Psoas muscle (tissue), 7 donors: ENCODE measurements at regions not wholly inside any gene's neighbourhood (a gene's known extent, or its start where the extent isn't known, plus 50 kb on each side); places are given as distances from the start of the nearest gene placed in this dataset.

ENCODE experiments used
- ATAC-seq, 4 donors: fragments of 200-7000 bp; cut with Tn5 transposase; one replicate each; pipeline ENCODE4 v1.9.1; 2020; ENCODE audit warnings: moderate library complexity in 3 of 4, mild to moderate bottlenecking in 2 of 4
- DNase-seq, 2 donors: peaks; one replicate each; pipeline ENCODE4 v3.0.0-alpha.2; 2020
- H3K27ac ChIP-seq: fragments of 200-600 bp; one replicate; pipeline ENCODE4 v1.8.0; 2022
- H3K27me3 ChIP-seq, 3 donors: fragments of 200-600 bp in 1 of 3; one replicate each; pipeline versions ENCODE4 v1.6.1 to v1.8.0; 2013 to 2022; ENCODE audit warnings: low read length in 2 of 3, mild to moderate bottlenecking in 2 of 3, moderate library complexity in 1 of 3; ENCODE audit not compliant: insufficient read depth in 3 of 3
- H3K36me3 ChIP-seq, 2 donors: fragments of 200-600 bp in 1 of 2; one replicate each; pipeline versions ENCODE4 v1.6.1 to v1.8.0; 2013 to 2022; ENCODE audit warnings: low read depth in 1 of 2, mild to moderate bottlenecking in 1 of 2, moderate library complexity in 1 of 2; ENCODE audit not compliant: insufficient read depth in 1 of 2
- H3K4me1 ChIP-seq: fragments of 200-600 bp; one replicate; pipeline ENCODE4 v1.8.0; 2022
- H3K4me3 ChIP-seq: fragments of 200-600 bp; one replicate; pipeline ENCODE4 v1.8.0; 2022; ENCODE audit warnings: mild to moderate bottlenecking
- H3K9me3 ChIP-seq: fragments of 200-600 bp; one replicate; pipeline ENCODE4 v1.8.0; 2022
- CTCF ChIP-seq: fragments of 200-600 bp; IDR thresholded peaks from one replicate; pipeline ENCODE4 v1.8.0; 2022; ENCODE audit warnings: antibody characterized with exemption
- WGBS, 3 donors: extraction: QIAGEN DNeasy Blood & Tissue Kit; methylation state at CpG; one replicate each; pipeline versions ENCODE4 v1.1.6 to v1.1.7; 2013; 5-methylcytosine and 5-hydroxymethylcytosine counted together
- intact Hi-C, 2 donors: fragments of 100-400 bp; cut with DNase I; formaldehyde crosslinking; loops; one replicate each; pipeline versions ENCODE4 v1.11.0 to v1.14.2; 2022
- donor health status: healthy with polysubstance abuse.
- donor health status: DM: no; HTN: no; CAD: no; lungs with moderate emphysema.
- donor health status: Bipolar disorder and iron deficiency.
- donor health status: healthy.
- donor health status: DM: yes; HTN: yes; CAD: no.
- donor health status: DM: no; HTN: no; CAD: no.
- donor health status: DM: yes; HTN: yes; CAD: no.

DNA sequence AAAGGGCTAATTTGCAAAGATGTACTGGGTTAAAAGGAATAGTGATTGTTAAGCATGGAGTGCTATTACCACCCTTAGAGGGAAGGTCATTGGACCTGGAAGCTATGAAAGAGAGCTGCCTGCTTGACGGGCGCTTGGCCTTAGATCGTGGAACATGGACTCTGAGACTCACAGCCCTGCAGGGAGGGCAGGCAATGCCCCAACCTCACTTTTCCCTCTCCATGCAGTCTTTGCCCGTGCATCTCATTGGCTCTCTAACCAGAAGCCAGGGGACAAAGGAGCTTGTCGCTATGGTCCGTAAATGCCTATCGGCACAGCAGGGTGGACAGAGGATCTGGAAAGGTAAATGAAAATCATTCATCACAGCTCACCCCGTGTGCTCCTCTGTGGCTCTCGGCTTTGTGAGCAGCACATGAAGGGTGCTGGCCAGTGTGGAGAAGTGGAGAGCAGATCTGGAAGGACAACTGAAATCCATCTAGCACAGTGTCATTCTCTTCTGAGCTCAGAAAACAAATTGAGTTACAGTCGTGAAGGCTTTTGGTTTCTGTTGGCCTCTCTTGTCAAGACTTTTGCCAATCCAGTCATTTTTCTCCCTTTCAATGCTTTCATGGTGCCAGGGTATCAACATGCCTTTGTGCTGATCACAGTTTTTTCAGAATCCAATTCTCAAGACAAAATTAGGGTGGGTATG is 186.2 kb downstream of the SNX18 start:
- ATAC-seq = peak; percentile 31 to 54 (median 34)
- Histone ChIP-seq H3K27ac (peak overlapping the region; percentile 18), H3K4me3 (no peak overlapping the region), H3K4me1 (peaks cover 24% of the 10 kb centered on the region), H3K27me3 (no peaks in the 10 kb centered on the region), H3K9me3 (no peaks in the 10 kb centered on the region), H3K36me3 (no peaks in the 10 kb centered on the region)
- no peak for DNase-seq
- WGBS, 3 donors = 29 to 55% (median 31%) methylated on average over 10 of the region's 10 CpGs
- intact Hi-C loops = no loop called here
- no peak for TF ChIP-seq CTCF

GRCh38 chr5:54703133-54703532 is 185.6 kb downstream of the SNX18 start:
- peaks cover 24% of the 10 kb centered on the region for H3K4me1 ChIP-seq
- TF ChIP-seq CTCF = no peak
- H3K27me3 ChIP-seq = no peaks in the 10 kb centered on the region
- H3K9me3 ChIP-seq = no peaks in the 10 kb centered on the region
- H3K4me3 ChIP-seq = no peak overlapping the region
- peak; percentile 78 to 87 (median 82) for ATAC-seq
- H3K36me3 ChIP-seq = no peaks in the 10 kb centered on the region
- peak overlapping the region; percentile 18 for H3K27ac ChIP-seq
- intact Hi-C loops = no loop called here
- 0 to 3% (median 0%) methylated on average over 2 of the region's 2 CpGs for WGBS, 3 donors
- peak; percentile 72 to 86 for DNase-seq

DNA sequence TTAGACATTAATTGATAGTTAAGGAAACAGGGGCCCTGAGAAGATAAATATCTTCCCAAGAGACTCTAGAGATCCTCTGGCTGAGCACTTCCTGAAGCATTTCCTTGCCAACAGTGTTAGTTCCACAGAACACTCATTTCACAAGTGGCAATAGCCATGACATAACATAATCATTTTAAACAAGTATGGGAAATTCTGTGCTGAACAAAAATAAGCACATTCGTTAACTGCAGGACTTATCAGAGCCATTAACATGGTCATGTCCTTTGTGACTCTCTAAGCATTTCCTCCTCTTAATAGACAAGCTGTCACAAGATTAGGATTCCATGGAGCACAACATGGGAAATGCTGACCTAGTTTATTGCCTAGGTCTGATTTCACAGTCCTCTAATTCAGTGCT is 184.9 kb downstream of the SNX18 start:
- no peak for TF ChIP-seq CTCF
- H3K4me3 ChIP-seq = no peak overlapping the region
- peak overlapping the region; percentile 18 for H3K27ac ChIP-seq
- H3K9me3 ChIP-seq = no peaks in the 10 kb centered on the region
- H3K36me3 ChIP-seq = no peaks in the 10 kb centered on the region
- no peak for DNase-seq
- WGBS, 3 donors = 17 to 30% (median 29%) methylated on average over 1 of the region's 1 CpG
- H3K4me1 ChIP-seq = peaks cover 24% of the 10 kb centered on the region
- intact Hi-C loops = no loop called here
- no peaks in the 10 kb centered on the region for H3K27me3 ChIP-seq
- ATAC-seq = peak in 2 of 4 donors; percentile 35 to 48

DNA sequence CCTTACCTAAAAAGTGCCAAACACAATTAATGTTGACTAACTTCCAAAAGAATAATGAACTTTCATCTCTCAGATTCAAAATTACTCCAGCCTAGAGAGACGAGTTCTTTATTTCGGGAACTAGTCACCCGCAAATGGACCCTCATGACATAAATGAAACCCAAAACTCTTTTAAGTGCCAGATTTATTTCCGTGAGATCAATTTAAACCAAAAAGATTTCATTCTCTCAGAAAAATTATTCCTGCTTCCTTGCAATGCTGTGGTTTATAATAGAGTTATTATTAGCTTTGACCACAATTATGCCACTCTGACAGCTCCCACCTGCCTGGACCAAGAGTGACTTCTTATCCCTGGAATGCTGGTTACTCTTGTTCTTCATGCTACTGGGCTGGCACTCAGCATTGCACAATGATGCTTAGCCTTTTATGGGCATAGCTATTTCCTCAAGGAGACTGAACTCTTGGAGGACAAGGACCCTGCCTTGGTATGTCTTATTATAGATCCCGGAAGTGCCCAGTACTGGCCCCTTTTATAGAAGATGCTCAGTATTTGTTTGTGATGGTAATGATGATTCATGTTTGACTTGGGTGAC is 183.5 kb downstream of the SNX18 start:
- intact Hi-C loops = no loop called here
- ATAC-seq = peak; percentile 52 to 90 (median 81)
- no peak for TF ChIP-seq CTCF
- WGBS, 3 donors = 45 to 68% (median 45%) methylated on average over 5 of the region's 5 CpGs
- Histone ChIP-seq H3K27ac (no peak overlapping the region), H3K4me3 (no peak overlapping the region), H3K36me3 (no peaks in the 10 kb centered on the region), H3K27me3 (no peaks in the 10 kb centered on the region), H3K4me1 (peaks cover 24% of the 10 kb centered on the region), H3K9me3 (no peaks in the 10 kb centered on the region)
- no peak for DNase-seq
